NCI-H1417 treated with DMSO at 0.1 percent for 48 hours (cell line): ENCODE measurements at regions not wholly inside any gene's neighbourhood (a gene's known extent, or its start where the extent isn't known, plus 50 kb on each side); places are given as distances from the start of the nearest gene placed in this dataset.
"Not testable (repeated sequence)": the region's sequence is repeated elsewhere in the genome, so short reads cannot be mapped to it uniquely, and the experiment has no call there.

Experiments
- DNase-seq: peaks from one replicate; lab custom pipeline; 2025; lab: John Stamatoyannopoulos, UW

DNA sequence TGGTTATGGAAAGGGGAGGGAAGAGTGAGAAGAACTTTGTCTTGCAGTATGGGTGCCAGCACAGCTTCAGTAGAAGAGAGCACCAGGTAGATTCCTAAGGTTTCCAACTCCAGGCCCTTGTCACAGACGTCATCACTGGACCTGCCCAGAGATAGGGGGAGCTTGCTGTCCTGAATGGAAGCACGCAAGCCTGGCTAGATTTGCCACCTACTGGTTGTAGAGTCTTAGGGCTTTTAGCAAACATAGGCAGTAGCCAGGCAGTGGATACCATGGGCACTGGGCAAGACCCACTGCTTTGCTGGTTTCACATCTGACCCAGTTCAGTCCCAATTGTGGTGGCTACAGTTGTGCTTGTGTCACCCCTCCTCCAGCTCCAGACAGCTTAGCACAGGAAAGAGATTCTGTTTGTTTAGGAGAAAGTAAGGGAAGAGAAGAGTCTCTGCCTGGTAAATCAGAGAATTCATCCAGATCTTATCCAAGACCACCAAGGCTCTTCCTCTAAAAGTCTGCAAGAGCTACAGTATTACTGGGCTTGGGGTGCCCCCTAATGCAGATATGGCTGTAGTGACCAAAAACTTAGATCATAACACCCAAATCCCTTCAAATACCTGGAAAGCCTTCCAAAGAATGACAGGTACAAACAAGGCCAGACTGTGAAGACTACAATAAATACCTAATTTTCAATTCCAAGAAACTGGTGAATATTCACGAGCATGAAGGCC lies 158.9 kb downstream of the HINT1 start:
- no peak for DNase-seq

DNA sequence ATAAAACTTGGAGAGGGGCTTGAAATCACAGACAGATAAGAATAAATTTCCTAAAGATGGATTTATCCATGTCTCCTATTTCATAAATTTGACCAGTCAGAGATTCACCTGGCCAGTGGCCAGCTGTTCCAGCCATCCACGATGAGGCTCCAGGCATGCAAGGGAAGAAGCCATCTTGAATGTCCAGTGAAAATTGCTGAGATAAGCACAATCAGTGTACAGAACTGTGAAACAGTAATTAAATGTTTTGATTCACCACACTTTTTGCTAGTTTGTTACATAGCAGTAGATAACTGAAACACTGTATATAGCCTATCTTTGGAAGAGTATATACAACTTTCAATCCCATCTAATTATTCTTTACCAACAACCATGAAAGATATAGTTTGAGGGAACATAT lies 163.5 kb downstream of the HINT1 start:
- no peak for DNase-seq

DNA sequence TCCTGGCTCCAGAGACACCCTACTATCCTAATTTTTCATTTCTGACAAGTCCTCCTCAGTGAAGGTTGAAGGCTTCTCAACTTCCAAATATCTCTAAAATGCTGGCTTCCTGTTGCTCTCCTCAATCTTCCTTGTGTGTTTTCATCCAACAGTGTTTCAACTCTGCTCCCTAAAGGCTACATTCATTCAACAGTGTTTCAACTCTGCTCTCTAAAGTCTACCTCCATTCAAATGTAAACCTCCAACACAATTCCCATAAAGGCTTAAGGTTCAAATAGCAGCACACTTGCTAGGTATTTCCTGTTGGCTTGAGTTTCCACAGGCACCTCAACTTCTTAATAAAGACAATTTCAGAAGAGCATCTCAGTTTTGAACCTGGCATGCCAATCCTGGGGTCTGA lies 164.8 kb downstream of the HINT1 start:
- DNase-seq = no peak

DNA sequence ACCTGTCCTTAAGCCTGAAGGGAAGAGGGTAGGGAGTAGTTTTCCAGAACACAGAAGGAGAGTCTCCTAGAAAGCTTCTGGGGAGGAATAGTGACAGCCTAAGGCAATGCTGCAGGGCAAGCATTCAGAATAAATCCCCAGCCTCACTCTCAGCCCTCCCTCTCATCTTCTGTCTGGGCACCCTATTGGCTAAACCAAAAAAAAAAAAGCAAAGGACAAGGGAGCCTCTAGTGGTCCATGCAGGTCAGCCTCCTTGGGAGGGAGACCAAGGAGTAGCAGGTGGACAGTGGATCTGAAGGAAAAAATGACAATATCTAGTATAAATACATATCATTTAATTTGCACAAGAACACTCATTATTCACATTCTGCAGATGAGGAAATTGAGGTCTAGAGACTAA lies 168.3 kb downstream of the HINT1 start:
- DNase-seq = not testable (repeated sequence)

DNA sequence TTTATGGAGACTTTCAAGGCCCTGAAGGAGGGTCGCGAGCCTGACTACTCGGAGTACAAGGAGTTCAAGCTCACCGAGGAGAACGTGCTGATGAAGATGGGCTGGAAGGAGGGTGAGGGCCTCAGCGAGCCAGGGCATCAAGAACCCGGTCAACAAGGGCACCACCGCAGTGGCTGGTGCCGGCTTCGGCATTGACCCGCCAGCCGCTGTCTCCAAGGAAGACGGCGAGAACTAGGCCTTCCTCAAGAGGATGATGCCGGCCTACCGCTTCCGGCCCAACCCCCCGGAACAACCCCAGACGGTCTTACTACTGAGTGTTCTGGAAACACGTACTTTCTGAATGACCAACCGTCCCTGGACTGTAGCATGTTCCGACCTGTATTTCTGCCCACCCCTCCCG lies 169.2 kb downstream of the HINT1 start:
- no peak for DNase-seq

DNA sequence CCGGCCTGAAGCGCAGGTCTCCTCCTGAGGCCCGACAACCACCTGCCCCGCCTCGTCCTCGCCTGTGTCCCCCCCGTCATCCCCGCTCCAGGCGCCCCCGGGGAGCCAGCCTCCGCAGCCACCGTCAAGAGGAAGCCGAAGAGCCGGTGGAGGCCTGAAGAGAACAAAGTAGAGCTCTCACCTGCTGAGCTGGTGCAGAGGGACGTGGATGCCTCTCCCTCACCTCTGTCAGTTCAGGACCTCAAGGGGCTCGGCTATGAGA lies 169.9 kb downstream of the HINT1 start:
- no peak for DNase-seq

DNA sequence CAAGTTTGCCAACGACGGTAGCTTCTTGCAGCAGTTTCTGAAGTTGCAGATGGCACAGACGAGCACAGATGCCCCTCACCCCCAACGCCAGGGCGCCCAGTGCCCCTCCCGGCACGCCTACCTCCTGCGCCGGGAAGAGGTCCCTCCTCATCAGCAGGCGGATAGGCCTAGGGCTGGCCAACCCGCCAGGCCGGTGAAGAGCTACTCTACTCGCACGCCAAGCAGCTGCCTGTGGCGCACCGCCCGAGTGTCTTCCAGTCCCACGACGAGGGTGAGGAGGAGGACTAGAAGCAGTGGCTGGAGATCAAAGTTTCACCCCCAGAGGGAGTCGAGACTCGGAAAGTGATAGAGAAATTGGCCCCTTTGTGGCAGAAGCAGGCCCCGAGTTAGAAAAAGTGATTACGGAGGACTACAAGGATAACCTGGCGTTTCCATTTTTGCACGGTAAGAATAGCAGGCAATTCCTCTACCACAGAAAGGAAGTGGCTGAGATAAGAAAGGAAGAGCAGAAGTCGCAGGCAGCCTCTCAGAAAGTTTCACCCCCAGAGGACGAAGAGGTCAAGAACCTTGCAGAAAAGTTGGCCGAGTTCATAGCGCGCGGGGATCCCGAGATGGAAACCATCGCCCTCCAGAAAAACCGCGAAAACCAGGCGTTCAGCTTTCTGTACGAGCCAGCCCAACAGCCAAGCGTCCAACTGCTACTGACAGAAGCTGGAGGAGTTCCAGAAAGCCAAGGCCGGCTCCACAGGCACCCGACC lies 170.4 kb downstream of the HINT1 start:
- DNase-seq = no peak

DNA sequence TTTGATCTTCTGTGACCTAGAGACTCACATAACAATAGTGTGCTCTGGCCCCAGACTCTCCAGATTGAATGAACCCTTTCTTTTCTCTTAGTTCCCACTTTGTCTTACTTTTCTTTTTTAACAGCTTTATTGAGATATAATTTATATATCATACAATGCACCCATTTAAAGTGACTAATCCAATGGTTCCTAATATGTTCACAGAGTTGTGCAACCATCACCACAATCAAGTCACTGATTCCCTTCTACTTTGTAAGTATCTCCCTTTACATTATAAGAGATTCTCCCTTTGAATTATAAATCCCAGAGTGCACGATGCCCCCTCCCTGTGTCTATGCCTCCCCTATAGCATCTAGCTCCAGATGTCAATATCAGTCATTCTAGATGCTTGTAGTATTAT lies 172.4 kb downstream of the HINT1 start:
- no peak for DNase-seq

DNA sequence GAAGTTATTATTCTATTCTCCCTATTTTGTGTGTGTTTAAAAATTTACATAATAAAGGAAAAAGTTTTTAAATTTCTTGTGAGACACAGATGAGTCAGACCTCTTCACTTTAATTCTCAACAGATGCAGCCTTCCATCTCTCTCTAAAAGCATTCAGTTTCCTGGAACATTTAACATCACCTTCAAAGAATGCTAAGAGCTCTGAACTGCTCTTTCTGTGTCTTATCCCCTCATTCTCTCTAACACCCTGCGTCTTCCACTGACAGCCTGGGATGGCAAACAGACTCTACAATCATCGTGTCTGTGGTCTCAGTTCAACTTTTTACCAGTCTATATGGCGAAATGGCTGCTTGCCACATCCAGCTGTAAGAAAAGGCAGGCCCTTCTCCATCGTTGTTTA lies 173.0 kb downstream of the HINT1 start:
- no peak for DNase-seq

DNA sequence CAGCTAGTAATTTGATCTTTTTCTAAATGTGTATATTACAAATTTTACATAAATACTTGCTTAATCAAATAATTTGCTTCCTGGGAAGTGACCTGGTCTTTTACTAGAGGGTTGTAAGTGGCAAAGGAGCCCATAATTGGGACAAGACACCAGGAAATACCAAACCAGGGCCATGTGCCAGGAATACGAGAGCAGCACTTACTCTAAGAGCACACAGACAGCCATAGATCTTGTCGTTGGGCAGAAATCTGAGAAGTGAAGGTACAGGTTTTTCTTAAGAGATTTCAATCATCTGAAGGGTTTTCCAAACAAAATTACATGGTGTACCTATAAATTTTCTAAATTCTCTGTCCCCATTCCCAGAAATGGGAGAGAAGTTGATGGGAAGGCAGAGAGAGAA lies 179.3 kb downstream of the HINT1 start:
- DNase-seq = no peak

DNA sequence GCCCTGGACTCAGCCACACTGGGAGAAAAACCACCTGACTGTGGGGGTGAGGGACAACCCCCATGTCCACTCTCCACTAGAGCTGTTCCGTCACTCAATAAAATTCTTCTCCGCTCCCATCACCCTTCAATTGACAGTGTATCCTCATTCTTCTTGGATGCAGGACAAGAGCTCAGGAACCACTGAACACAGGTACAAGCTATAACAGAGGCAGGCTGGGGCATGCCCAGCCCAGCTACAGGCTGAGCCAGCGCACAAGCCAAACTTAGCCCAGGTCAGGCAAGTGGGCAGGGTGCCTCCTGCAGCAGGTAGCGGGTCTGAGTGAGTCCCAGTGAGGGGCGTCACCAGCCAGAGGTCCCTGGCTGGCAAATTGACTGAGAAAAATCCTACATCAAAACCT lies 183.4 kb downstream of the HINT1 start:
- DNase-seq = no peak

DNA sequence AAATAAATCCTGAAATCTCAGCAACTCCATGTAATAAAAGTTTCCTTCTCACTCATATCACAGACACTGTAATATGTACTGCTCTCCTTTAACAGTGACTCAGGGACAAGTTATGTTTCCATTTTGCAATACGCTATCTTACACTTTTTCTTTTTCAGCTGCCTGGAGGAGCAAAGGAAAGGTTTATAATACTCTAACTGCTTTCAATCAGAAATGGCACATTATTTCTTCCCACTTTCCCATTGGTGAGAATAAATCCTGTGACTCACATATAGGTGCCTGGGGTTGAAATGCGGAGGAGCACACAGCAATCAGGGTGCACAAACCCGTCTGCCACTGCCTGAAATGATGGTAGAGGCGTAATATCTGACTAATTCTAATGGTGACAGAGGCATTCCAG lies 186.6 kb downstream of the HINT1 start:
- DNase-seq = no peak

DNA sequence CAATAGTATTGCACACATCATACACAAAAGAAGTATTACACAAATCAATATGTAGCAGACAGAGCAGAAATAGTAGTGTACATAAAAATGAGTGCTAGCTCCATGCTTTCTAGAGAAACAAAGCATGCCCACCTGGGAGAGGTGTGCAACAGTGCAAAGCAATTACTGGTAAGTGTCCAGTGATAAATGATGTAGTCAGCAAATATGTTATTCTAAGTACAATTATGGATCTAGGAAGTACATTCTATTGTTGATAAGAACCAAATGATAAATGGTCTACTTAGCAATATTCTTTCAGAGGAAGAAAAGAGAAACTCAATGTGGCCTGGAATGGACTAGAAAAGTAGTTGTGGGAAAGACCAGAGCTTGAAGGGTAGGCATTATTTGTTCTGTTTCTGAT lies 188.6 kb downstream of the HINT1 start:
- no peak for DNase-seq

DNA sequence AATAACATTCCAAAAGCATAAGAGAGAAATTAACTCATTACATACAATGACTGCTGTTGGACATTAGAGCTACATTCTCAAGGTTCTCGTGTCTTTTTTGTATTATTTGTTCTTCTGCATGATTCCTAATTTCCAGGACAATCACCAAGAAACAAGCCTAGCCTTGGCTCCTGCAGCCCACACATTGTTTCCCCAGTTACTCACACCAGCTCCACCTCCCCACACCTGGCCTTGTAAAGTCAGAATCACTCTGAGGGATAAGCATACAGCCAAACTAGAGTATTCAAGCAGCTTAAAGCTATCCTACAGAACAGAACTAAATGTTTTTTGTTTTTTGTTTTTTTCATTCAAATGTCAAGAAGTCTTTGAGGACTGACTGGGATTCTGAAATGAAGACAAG lies 189.2 kb downstream of the HINT1 start:
- DNase-seq = no peak

DNA sequence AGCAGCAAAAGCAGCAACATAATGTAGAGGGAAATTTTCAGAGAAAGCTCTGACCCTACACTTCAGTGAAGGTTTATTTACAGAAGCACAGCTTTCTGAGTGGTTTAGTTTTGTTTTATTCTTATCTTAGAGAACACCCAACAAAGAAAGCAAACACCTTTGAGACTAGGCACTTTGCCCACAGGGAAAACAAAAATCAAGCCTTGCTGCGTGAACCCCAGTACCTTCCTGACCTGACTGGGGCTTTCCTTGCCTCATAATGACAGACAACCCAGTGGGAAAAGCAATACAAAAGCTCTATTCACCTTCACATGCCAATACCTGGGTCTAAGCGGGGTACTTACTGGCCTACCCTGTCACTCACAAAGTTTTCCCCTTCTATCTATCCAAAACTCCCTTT lies 189.8 kb downstream of the HINT1 start:
- no peak for DNase-seq

DNA sequence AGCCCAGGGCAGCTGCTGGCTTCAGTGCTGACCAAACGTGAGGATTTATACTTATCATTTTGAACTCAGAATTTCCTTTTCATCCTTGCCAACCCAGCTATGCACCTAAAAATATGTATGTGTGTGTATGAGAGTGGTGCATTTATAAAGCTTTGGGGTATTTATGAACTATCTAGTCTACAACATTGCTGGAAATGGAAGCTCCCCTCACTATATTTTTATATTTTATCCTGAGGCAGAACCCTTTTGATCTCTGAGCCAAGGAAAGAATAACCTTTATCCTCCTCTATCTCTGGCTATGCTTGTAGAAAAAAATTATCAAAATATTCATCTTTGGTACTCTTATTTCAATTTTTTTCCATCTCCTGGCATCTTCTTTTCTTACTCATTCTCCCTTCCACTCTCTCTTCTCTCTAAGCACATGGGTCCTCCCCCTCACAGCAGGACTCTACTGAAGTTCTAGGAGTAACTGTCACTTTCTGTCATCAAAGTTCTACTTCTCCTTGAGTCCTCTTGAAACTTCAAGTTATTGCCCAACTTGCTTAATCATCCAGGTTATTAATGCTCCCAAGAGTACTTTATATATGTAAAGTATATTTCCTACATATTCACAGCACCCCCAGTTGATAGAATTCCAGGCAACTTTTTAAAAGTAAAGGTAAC lies 190.9 kb downstream of the HINT1 start:
- DNase-seq = no peak

DNA sequence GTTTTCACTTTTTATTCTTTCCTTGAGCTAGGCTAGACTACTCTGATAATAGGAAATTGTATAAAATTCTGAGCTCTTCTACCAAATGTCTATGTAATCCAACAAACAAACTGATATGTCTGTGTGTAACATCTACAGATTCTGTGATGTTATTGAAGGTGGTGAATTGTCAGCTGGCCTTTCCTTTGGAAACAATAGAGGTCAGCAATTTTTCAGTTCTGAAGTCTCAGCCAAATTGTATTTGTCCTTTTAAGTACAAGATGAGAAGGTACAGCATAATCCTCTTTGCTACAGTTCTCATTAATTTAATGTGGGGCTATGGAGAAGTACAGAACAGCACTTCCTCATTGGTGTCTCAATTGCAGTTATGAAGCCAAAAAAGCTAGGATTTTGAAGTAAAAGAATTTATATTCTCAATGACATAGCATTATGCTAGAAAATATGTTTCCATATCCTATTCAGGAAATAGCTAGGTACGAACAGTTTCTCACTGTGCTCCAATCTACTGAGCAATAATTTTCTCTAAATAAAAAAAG lies 198.0 kb downstream of the HINT1 start:
- DNase-seq = no peak

DNA sequence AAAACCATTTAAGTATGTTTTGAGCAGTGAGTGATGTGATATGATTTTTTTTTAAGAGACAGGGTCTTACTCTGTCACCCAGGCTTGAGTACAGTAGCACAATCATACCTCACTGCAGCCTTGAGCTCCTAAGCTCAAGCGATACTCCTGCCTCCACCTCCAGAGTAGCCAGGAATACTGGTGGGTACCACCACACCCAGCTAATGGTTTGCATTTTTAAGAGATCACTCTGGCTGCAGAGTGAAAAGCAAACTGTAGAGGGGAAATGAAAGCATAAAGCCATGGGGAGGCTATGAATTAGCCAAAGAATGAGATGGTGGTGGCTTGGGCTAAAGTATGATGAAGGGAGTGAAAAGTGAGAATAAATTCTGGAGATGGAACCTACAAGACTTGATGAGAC lies 199.1 kb downstream of the HINT1 start:
- DNase-seq = no peak

DNA sequence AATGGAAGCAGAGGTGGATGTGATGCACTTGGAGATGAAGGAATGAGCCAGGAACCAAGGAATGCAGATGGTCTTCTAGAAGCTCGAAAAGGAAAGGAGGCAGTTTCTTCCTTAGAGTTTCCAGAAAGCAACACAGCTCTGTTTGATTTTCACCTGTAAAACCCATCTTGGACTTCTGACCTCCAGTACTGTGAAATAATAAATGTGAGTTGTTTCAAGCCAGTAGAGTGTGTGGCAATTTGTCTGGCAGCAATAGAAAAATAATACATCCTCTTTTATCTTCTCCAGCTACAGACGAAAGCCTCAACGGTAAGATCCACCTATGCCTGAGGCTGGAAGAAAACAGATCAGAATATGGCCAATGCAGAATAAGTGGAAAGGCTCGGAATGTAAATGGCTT lies 199.7 kb downstream of the HINT1 start:
- no peak for DNase-seq

DNA sequence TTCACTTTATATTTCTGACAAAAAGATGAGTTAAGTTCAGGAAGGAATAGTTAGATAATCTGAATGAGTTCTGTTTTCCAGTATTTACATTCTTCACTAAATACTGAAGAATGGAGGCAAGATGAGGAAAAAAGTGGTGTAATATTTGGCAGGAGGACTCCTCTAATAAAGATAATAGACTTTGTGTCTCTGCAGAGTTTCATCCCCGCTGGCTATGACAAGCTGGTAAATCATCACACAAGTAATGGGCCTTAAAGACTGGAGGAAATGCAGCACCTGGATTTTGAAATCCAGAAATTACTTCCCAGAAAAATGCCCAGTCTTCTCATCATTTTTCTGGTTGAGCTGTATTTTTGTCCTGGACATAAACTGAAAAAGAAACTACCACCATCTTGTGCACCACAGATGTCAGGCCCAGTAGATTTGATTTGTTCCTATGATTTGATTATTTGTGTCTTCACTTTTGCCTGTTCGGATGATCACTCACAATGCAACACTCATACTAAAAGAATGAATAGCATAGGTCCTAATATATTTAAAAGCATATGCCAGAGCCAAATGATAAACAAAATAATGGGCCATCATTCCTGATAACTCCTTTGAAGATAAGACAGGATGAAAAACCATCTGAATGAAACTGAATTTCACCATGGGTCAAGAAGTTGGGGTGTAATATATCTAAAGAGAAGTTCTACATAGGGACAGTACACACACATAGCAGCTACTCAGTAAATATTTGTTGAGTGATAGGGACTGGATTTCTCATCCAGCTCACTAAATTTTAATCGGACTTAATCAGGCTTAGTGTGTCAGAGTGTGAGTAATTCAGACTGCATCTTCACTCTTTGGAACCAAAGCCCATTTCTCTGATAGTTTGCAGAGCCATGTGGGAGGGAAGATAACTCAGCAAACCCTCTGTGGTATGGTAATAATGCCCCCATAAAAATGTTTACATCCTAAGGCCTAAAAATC lies 200.5 kb downstream of the HINT1 start:
- no peak for DNase-seq

DNA sequence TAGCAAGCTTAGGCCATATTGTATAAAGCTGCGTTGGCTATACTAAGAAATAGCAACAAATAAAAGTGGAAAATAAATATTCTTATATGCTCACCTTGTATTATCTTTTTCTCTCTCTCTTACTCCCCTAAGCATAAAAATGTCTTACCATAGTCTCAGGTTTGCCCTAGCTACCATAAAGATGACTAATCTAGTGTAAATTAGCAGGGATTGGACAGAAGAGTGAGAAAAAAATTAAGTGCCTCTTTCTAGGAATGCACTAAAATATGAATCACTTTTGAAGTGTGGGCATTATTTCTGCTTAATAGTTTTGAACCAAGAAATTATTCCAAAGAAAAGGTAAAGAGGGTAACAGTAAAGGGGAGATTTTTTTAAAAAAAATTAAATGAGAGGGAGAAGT lies 201.3 kb downstream of the HINT1 start:
- DNase-seq = no peak

DNA sequence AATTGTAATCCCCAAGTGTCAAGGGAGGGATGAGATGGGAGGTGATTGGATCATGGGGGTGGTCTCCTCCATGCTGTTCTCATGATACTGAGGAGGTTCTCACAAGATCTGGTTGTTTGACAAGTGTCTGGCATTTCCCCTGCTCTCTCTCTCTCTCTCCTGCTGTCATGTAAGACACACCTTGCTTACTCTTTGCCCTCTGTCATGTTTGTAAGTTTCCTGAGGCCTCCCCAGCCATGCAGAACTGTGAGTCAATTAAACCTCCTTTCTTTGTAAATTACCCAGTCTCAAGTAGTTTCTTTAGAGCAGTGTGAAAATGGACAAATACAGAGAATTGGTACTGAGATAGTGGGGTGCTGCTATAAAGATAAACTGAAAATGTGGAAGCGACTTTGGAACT lies 207.9 kb downstream of the HINT1 start:
- no peak for DNase-seq
